IMR-90 (cell line): ENCODE measurements at regions not wholly inside any gene's neighbourhood (a gene's known extent, or its start where the extent isn't known, plus 50 kb on each side); places are given as distances from the start of the nearest gene placed in this dataset.
"Not testable (repeated sequence)": the region's sequence is repeated elsewhere in the genome, so short reads cannot be mapped to it uniquely, and the experiment has no call there.

Source experiments
- BHLHE40 ChIP-seq: fragments of 150-350 bp; IDR thresholded peaks from 2 replicates; pipeline ENCODE4 v1.6.1; 2016; ENCODE audit warnings: mild to moderate bottlenecking, low read depth, low read length
- FOS ChIP-seq: fragments of 150-350 bp; IDR thresholded peaks from 2 replicates; pipeline ENCODE4 v1.6.1; 2016; ENCODE audit warnings: low read depth, low read length
- NFE2L2 ChIP-seq: fragments of 150-350 bp; IDR thresholded peaks from 2 replicates; pipeline ENCODE4 v1.6.1; 2016; ENCODE audit warnings: low read depth, mild to moderate bottlenecking, low read length
- POLR2A ChIP-seq: IDR thresholded peaks from 2 replicates; pipeline ENCODE4 v1.6.1; 2012; ENCODE audit warnings: mild to moderate bottlenecking, low read depth, low read length
- RAD21 ChIP-seq: IDR thresholded peaks from 2 replicates; pipeline ENCODE4 v1.6.1; 2012; ENCODE audit warnings: low read length, improper control_type of control experiment
- RFX5 ChIP-seq: IDR thresholded peaks from 2 replicates; pipeline ENCODE4 v1.8.0; 2012; ENCODE audit warnings: low read depth, mild to moderate bottlenecking, low read length, moderate library complexity
- SMC3 ChIP-seq: fragments of 150-350 bp; IDR thresholded peaks from 2 replicates; pipeline ENCODE4 v1.6.1; 2016; ENCODE audit warnings: low read depth, mild to moderate bottlenecking, antibody characterized with exemption, low read length, moderate library complexity
- TF ChIP-seq, protein P1 (sequence below): conservative IDR thresholded peaks from 2 replicates; pipeline ENCODE4 v1.5.1; 2012; ENCODE audit warnings: mild to moderate bottlenecking, low read depth, low read length, improper control_type of control experiment
- TF ChIP-seq, protein P2 (sequence below): fragments of 150-350 bp; IDR thresholded peaks from 2 replicates; pipeline ENCODE4 v1.6.1; 2017; ENCODE audit warnings: mild to moderate bottlenecking, antibody characterized with exemption, low read length, low read depth
- TF ChIP-seq, protein P3 (sequence below): fragments of 150-350 bp; IDR thresholded peaks from 2 replicates; pipeline ENCODE4 v1.6.1; 2016; ENCODE audit warnings: low read depth, mild to moderate bottlenecking, low read length, moderate library complexity, borderline replicate concordance

DNA sequence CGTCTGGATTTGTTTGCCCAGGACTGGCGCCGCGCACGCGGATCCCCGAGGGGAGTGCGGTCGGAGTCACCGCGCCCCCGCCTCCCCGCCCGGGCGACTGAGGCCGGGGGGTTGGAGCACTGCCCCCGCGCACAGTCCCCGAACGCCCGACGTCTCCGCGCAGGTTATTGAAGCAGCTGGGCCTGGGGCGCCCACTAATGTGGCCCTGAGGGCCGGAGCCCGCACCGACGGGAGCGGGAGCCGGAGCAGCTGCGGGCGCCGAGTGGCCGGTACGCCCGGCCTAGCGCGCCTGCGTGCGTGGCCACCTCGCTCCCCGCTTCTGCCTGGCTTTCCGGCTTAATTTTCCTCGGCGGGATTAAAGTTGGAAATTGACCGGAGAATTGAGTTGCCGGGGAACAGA, 126.9 kb downstream of the LAS1L start:
- TF ChIP-seq, protein P1, sequence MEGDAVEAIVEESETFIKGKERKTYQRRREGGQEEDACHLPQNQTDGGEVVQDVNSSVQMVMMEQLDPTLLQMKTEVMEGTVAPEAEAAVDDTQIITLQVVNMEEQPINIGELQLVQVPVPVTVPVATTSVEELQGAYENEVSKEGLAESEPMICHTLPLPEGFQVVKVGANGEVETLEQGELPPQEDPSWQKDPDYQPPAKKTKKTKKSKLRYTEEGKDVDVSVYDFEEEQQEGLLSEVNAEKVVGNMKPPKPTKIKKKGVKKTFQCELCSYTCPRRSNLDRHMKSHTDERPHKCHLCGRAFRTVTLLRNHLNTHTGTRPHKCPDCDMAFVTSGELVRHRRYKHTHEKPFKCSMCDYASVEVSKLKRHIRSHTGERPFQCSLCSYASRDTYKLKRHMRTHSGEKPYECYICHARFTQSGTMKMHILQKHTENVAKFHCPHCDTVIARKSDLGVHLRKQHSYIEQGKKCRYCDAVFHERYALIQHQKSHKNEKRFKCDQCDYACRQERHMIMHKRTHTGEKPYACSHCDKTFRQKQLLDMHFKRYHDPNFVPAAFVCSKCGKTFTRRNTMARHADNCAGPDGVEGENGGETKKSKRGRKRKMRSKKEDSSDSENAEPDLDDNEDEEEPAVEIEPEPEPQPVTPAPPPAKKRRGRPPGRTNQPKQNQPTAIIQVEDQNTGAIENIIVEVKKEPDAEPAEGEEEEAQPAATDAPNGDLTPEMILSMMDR: not testable (repeated sequence)
- TF ChIP-seq, protein P2, sequence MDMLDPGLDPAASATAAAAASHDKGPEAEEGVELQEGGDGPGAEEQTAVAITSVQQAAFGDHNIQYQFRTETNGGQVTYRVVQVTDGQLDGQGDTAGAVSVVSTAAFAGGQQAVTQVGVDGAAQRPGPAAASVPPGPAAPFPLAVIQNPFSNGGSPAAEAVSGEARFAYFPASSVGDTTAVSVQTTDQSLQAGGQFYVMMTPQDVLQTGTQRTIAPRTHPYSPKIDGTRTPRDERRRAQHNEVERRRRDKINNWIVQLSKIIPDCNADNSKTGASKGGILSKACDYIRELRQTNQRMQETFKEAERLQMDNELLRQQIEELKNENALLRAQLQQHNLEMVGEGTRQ: not testable (repeated sequence)
- TF ChIP-seq NFE2L2, RAD21, SMC3, POLR2A, RFX5, BHLHE40, FOS: not testable (repeated sequence)
- TF ChIP-seq, protein P3, sequence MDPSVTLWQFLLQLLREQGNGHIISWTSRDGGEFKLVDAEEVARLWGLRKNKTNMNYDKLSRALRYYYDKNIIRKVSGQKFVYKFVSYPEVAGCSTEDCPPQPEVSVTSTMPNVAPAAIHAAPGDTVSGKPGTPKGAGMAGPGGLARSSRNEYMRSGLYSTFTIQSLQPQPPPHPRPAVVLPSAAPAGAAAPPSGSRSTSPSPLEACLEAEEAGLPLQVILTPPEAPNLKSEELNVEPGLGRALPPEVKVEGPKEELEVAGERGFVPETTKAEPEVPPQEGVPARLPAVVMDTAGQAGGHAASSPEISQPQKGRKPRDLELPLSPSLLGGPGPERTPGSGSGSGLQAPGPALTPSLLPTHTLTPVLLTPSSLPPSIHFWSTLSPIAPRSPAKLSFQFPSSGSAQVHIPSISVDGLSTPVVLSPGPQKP: not testable (repeated sequence)
